HG02610 (cell line): ENCODE measurements at regions not wholly inside any gene's neighbourhood (a gene's known extent, or its start where the extent isn't known, plus 50 kb on each side); places are given as distances from the start of the nearest gene placed in this dataset.

Experiments
- ATAC-seq: cut with Tn5 transposase; IDR thresholded peaks from one replicate; pipeline ENCODE4 v1.9.1; 2021; ENCODE audit warnings: mild to moderate bottlenecking, moderate library complexity; ENCODE audit not compliant: unreplicated experiment

GRCh38 chr20:50370036-50370566 is 140.1 kb upstream of the PTPN1 start:
- no peak for ATAC-seq

DNA sequence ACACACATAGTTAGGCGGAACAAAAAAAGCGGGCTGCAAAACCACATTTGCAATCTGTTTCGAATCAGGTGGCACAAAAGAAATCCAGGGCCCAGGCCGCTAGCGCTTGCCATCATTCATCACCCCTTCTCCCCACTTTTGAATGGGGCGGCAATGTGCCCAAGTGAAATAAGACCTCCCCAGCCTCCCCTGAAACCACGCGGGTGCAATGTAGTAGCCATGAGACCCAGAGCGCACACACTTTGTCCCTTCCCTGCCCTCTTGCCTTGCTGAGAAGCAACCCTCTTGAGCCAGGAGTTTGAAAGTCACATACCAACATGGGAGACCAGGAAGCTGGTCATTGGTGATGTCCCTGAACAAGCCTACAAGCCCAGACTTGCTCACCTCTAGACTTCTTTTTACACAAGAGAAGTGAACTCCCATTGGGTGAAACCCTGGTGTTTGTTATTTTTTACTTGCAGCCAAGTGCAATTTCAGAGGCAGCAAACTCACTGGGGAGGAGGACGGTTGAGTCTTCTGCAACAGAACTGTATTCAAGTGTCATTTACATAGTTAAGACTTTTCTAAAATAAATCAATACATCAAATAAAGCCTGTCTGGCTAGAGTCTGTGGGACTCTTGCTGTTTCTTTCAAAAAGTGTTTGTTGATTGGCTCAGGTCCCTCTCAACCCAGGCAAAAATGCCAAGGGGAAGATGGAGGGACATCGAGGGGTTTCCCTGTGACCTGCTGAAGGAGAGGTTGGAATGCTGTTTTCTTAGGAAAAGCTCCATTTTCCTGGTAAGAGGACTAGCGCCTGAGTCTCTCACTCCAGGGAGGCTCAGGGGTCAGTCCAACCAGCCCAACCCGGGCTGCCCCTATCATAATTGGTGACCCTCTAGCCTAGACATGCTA is 138.1 kb upstream of the PTPN1 start:
- ATAC-seq: no peak

- ATAC-seq: no peak
These were observed 137.5 kb upstream of the PTPN1 start for GRCh38 chr20:50372770-50373088.

- ATAC-seq: no peak
These were observed 136.4 kb upstream of the PTPN1 start for GRCh38 chr20:50373674-50374286.

DNA sequence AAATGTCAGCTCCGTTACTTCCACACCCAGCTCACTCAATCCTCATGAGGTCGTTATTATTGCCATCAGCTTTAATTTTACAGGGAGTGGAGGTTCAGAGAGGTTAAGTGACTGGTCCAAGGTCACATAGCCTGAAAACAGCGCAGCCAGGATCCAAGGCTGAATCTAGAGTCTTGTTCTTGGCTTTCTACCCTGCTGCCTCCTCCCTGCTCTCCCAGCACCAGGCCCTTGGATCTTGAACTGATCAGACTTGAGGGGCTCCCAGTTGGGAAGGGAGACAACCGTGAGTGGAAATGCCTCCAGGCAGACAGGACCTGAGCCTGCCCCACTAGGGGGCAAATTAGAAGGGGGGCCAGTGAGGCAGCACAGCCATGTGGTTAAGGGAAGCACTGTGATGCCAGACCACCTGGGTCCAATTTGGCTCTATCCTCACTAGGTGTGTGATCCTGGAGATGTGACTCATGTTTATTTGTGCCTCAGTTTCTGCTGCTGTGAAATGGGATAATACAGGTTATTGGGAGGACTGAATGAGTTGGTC is 135.6 kb upstream of the PTPN1 start:
- no peak for ATAC-seq

DNA sequence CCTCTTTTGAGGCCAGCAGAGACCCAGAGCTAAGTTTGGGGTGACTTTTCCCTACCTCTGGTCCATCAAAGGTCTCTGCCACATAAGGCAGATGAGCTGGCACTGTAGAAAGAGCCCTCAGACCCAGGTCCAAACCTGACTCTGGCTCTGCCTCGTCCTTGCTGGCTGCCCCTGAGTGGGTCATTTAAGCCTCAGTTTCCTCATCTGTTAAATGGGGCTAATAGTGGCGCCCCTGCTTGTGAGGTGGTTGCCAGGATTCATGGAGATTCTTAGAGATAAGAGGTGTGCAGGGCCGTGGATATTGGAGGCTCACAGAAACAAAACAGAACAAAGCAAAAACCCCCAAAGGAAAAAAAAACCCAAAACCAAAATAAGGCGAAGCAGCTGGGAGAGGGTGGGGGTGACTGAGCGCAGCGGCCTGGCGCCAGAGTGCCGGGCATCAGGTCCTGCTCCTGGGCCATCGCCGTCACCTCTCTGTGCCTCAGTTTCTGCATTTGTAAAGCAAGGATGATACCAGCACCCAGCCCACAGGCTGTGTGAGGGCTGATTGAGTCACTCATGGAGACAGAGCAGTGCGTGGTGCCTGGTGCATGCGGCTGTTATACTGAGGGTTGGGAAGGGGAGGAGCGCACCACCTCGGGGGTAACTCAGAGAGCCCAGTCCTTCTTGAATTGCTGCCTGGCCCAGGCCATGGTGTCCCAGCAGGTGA is 133.8 kb upstream of the PTPN1 start:
- no peak for ATAC-seq

GRCh38 chr20:50376888-50377459 is 133.2 kb upstream of the PTPN1 start:
- no peak for ATAC-seq

DNA sequence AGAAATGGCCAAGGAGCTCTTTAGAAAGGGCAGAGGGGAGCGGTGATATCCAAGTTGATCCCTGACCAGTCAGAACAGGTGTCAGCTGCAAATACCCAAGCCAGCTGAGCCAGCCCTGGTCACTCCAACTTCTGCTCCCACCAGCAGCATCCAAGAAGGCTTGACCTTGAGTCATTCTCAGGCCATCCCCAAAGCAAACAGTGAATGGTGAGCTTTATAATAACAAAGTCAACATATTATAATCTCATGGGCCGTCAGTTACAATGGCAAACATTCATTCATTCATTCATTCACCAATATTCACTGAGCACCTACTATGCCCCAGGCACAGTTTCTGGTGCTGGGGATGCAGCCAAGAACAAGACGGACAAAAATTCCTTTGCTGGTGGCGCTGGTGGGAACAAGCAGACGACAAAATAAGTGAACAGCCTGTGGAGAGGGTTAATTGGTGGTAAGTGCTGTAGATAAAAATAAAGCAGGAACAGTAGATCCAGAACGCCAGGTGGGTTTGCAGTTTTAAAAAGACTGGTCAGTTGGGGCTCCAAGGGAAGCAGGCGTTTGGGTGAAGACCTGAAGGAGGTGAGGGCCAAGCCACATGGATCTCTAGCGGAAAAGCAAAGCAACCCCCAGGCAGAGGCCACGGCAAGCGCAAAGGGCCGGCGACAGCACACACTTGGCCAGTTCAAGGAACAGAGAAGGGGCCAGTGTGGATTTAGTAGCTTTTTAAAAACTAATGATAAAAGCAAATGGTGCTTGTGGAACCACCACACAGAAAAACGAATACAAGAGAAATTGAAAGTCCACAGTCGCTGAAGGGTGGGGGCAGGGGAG is 131.8 kb upstream of the PTPN1 start:
- ATAC-seq: no peak

- no peak for ATAC-seq
These were observed 130.9 kb upstream of the PTPN1 start for GRCh38 chr20:50379049-50379990.

DNA sequence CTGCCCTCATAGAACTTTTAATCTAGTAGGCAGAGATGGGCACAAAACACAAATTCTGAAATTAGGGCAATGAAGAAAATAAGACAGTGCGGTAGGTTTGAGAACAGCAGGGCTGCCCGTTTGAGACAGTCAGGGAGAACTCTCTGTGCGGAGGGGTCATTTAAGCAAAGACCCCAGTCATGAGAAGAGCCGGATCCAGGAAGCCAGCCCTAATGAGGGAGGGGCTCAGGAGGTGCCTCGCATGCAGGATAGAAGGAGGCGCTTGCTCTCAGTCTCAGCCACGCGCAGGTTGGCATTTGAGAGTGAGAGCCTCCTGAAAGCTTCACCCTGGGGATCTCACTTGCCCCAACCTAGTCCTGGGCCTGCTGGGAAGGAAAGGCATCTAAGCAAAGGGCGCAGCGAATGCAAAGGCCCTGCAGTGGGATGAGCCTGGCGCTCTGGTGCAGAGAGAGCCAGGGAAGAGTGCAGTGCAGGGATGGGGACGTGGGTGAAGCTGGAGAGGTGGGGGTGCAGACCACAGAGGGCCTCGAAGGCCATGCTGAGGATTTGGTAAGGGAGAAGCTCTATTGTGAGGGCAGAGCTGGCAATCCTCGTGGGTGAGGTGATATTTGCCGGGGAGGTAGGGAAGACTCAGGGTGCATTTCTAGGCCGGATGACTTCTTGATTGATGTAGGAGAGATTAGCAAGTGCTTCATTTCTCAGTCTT is 130.0 kb upstream of the PTPN1 start:
- ATAC-seq: no peak

GRCh38 chr20:50380697-50381040 is 129.5 kb upstream of the PTPN1 start:
- no peak for ATAC-seq

DNA sequence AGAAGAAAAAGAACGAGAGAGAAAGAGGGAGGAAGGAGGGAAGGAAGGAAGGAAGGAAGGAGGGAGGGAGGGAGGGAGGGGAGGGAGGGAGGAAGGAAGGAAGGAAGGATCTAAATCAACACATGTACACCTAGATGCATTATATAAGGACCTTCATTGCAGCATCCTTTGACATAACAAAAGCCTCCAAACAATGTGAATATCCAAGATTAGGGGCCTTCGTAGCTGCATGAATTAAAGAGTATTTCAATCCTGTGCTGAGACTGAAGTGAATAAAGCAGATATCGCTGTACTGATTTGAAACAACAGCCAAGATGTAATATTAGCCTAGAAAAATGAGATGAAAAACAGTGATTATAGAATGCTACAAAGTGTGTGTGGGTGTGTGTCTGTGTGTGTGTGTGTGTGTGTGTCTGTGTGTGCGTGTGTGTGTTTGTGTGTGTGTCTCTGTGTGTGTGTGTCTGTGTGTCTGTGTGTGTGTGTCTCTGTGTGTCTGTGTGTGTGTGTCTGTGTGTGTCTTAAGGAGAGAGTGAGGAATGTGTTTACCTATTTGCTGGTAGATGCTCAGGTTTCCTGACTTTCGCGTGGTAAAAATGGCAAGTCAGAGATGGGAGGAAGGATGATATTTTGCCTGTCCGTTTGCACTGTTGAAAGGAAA is 129.0 kb upstream of the PTPN1 start:
- no peak for ATAC-seq

DNA sequence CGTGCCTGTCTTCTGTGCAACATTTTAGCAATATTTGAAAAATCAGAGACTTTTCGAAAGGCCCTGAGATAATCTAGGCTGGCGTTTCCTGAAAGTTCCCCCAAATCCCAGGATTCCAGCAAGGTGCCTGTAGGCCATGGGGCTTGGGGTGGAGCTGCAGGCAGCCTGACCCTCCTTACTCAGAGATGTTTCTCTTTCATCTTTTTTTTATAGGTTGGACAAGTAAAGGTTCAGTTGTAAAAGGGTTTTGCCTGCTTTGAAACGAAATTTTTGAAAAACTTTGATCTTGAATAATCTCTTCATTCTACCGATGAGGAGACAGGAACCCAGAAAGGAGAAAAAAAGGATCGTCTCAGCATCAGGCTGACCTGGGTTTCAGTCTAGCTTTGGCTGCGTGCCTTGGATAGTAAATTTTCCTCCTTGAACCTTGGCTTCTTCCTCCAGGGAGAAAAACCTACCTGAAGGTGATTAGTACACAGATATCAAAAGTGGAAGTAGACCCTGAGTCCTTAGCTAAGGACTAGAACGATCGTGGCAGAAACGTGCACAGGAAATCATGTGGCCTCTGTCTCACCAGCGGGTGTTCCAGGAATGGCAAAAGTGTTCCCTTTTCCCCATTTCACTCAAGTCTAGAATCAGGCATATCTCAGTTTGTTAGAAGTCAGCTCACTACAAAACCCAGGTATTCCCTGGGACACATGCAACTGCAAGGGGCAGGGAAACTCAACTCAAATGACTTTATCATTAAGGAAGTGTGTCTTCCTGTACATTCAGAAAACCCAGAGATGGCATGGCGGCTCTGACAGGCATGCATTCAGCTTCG is 128.2 kb upstream of the PTPN1 start:
- ATAC-seq: no peak

DNA sequence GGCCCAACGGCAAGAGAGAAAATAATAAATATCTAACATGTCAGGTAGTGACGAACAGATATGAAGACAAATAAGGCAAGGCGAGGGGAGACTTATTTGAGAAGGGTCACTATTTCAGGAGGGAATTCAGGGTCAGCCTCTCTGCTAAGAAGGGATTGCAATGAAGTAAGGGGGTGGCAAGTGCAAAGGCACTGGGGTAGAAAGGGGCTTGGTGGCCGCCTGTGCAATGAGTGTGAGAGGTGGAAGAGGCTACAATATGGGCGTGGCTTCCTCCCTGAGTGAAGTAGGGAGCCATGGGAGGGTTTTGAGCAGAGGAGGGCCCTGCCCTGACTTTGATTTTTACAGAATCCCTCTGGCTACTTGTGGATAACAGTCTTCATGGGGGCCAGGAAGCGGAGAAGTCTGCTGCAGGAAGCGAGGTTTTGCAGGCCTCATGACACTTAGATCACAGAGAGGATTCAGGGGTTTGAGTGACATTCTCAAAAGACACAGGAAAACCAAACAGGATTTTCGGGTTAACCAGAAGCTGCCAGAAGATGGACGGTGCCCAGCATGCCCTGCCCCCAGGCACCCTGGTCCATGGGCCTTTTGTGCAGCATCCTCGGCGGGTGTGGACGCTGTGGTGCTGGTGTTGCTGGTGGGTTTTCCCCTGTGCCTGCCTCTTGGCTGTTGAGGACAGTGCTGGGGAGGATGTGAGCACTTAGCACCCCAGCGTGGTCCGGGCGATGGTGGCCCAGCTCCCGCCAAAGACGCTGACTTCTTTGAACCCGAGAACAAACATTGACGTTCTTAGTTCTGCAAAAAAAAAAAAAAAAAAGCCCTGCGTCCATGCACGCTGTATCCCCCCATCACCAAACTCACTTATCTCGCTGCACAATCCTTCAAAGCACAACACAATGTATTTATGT is 124.2 kb upstream of the PTPN1 start:
- ATAC-seq: no peak

GRCh38 chr20:50386641-50386960 is 123.6 kb upstream of the PTPN1 start:
- ATAC-seq: no peak

- ATAC-seq: no peak
These were observed 122.8 kb upstream of the PTPN1 start for GRCh38 chr20:50387218-50387995.
